Keratinocyte (primary cell): ENCODE measurements at regions not wholly inside any gene's neighbourhood (a gene's known extent, or its start where the extent isn't known, plus 50 kb on each side); places are given as distances from the start of the nearest gene placed in this dataset.

Source experiments
- EZH2 ChIP-seq: IDR thresholded peaks from one replicate; pipeline ENCODE4 v1.6.1; 2012; ENCODE audit warnings: inconsistent platforms, mild to moderate bottlenecking, low read length, moderate library complexity
- TF ChIP-seq, protein P1 (sequence below), 3 experiments: IDR thresholded peaks in 1 of 3; conservative IDR thresholded peaks in 1 of 3; optimal IDR thresholded peaks in 1 of 3; 2 replicates in 2 of 3; 3 replicates in 1 of 3; pipeline versions ENCODE3 to v1.5.1; 2011; ENCODE audit warnings: low read length in 3 of 3, mild to moderate bottlenecking in 3 of 3, moderate library complexity in 2 of 3, control low read depth in 1 of 3, inconsistent platforms in 1 of 3; ENCODE audit not compliant: insufficient read depth in 2 of 3; ENCODE audit errors: extremely low read depth in 1 of 3

- TF ChIP-seq, protein P1, sequence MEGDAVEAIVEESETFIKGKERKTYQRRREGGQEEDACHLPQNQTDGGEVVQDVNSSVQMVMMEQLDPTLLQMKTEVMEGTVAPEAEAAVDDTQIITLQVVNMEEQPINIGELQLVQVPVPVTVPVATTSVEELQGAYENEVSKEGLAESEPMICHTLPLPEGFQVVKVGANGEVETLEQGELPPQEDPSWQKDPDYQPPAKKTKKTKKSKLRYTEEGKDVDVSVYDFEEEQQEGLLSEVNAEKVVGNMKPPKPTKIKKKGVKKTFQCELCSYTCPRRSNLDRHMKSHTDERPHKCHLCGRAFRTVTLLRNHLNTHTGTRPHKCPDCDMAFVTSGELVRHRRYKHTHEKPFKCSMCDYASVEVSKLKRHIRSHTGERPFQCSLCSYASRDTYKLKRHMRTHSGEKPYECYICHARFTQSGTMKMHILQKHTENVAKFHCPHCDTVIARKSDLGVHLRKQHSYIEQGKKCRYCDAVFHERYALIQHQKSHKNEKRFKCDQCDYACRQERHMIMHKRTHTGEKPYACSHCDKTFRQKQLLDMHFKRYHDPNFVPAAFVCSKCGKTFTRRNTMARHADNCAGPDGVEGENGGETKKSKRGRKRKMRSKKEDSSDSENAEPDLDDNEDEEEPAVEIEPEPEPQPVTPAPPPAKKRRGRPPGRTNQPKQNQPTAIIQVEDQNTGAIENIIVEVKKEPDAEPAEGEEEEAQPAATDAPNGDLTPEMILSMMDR (optimal IDR thresholded peaks at IDR 0.05 in 1 of 3, IDR thresholded peaks at IDR 0.05 in 1 of 3, conservative IDR thresholded peaks at IDR 0.05 in 1 of 3; ENCODE audit: extremely low read depth in 1 of 3, insufficient read depth in 2 of 3, low read length in 3 of 3), result no peak
- TF ChIP-seq EZH2, result no peak
Observed at GRCh38 chr13:34567597-34567996, 374.5 kb upstream of the NBEA start.
